Non-pigmented ciliary epithelial cell (primary cell): ENCODE measurements at regions not wholly inside any gene's neighbourhood (a gene's known extent, or its start where the extent isn't known, plus 50 kb on each side); places are given as distances from the start of the nearest gene placed in this dataset.

Source experiments
- DNase-seq: peaks from one replicate; pipeline ENCODE4 v3.0.0-alpha.2; 2010; ENCODE audit warnings: low read depth

GRCh38 chr7:33852838-33853237 lies 52.5 kb upstream of the BMPER start:
- DNase-seq = no peak

GRCh38 chr7:33853361-33854062 lies 51.8 kb upstream of the BMPER start:
- DNase-seq = peak; percentile 83

- DNase-seq = no peak
Observed at GRCh38 chr7:33854178-33854577, 51.2 kb upstream of the BMPER start.

GRCh38 chr7:33854801-33855350 lies 50.5 kb upstream of the BMPER start:
- DNase-seq = peak; percentile 74
